ENCODE measurements at regions not wholly inside any gene's neighbourhood (a gene's known extent, or its start where the extent isn't known, plus 50 kb on each side); places are given as distances from the start of the nearest gene placed in this dataset.

- 86 to 94% (median 90%) methylated on average over 8 of the region's 8 CpGs for WGBS, 5 donors
- Histone ChIP-seq H3K27ac (no peak overlapping the region), H3K4me3 (no peak overlapping the region), H3K27me3 (replicated peaks in 1 of 7) (peaks cover 0 to 4% (median 0%) of the 10 kb centered on the region in 7 donors), H3K9me3 (no peaks in the 10 kb centered on the region), H3K4me1 (no peaks in the 10 kb centered on the region), H3K36me3 (no peaks in the 10 kb centered on the region)
- intact Hi-C loops (cut with DNase I; ENCODE audit: low total_unique reads) = no loop called here
- DNase-seq = no peak
- TF ChIP-seq POLR2A (IDR thresholded peaks at IDR 0.05) = no peak
- no peak for TF ChIP-seq POLR2AphosphoS5 (IDR thresholded peaks at IDR 0.05)
- no peak for TF ChIP-seq CTCF (IDR thresholded peaks at IDR 0.05 in 8 of 11, conservative IDR thresholded peaks at IDR 0.05 in 3 of 11)
Measured at GRCh38 chr4:184940500-184940899, 77.8 kb upstream of the HELT start.

- WGBS, 5 donors = 75 to 84% (median 83%) methylated on average over 13 of the region's 13 CpGs
- Histone ChIP-seq H3K4me1 (no peaks in the 10 kb centered on the region), H3K4me3 (no peak overlapping the region), H3K36me3 (no peaks in the 10 kb centered on the region), H3K27me3 (replicated peaks in 1 of 7) (no peaks in the 10 kb centered on the region), H3K9me3 (no peaks in the 10 kb centered on the region), H3K27ac (no peak overlapping the region)
- TF ChIP-seq POLR2A (IDR thresholded peaks at IDR 0.05) = no peak
- TF ChIP-seq POLR2AphosphoS5 (IDR thresholded peaks at IDR 0.05) = no peak
- TF ChIP-seq CTCF (IDR thresholded peaks at IDR 0.05 in 8 of 11, conservative IDR thresholded peaks at IDR 0.05 in 3 of 11) = no peak
- intact Hi-C loops (cut with DNase I; ENCODE audit: low total_unique reads) = no loop called here
- no peak for DNase-seq
Measured at GRCh38 chr4:184941671-184942418, 76.4 kb upstream of the HELT start.

GRCh38 chr4:184942444-184943425 lies 75.6 kb upstream of the HELT start:
- no peaks in the 10 kb centered on the region for H3K4me1 ChIP-seq
- no peak for TF ChIP-seq CTCF (IDR thresholded peaks at IDR 0.05 in 8 of 11, conservative IDR thresholded peaks at IDR 0.05 in 3 of 11)
- TF ChIP-seq POLR2A (IDR thresholded peaks at IDR 0.05) = no peak
- TF ChIP-seq POLR2AphosphoS5 (IDR thresholded peaks at IDR 0.05) = no peak
- WGBS, 5 donors = 89 to 94% (median 94%) methylated on average over 13 of the region's 13 CpGs
- H3K27me3 ChIP-seq (replicated peaks in 1 of 7) = peaks cover 0 to 4% (median 0%) of the 10 kb centered on the region in 7 donors
- H3K36me3 ChIP-seq = no peaks in the 10 kb centered on the region
- no peak overlapping the region for H3K27ac ChIP-seq
- intact Hi-C loops (cut with DNase I; ENCODE audit: low total_unique reads) = no loop called here
- H3K4me3 ChIP-seq = no peak overlapping the region
- no peaks in the 10 kb centered on the region for H3K9me3 ChIP-seq
- DNase-seq = no peak

- H3K4me3 ChIP-seq = no peak overlapping the region
- no peaks in the 10 kb centered on the region for H3K36me3 ChIP-seq
- intact Hi-C loops (cut with DNase I; ENCODE audit: low total_unique reads) = no loop called here
- no peaks in the 10 kb centered on the region for H3K9me3 ChIP-seq
- no peaks in the 10 kb centered on the region for H3K4me1 ChIP-seq
- no peak for DNase-seq
- WGBS, 5 donors = 61 to 77% (median 71%) methylated on average over 3 of the region's 3 CpGs
- TF ChIP-seq CTCF (IDR thresholded peaks at IDR 0.05 in 8 of 11, conservative IDR thresholded peaks at IDR 0.05 in 3 of 11) = no peak
- TF ChIP-seq POLR2AphosphoS5 (IDR thresholded peaks at IDR 0.05) = no peak
- TF ChIP-seq POLR2A (IDR thresholded peaks at IDR 0.05) = no peak
- H3K27me3 ChIP-seq (replicated peaks in 1 of 7) = peaks cover 0 to 28% (median 0%) of the 10 kb centered on the region in 7 donors
- no peak overlapping the region for H3K27ac ChIP-seq
Measured at GRCh38 chr4:184949020-184949419, 69.3 kb upstream of the HELT start.
